HG02678 (cell line): ENCODE measurements at regions not wholly inside any gene's neighbourhood (a gene's known extent, or its start where the extent isn't known, plus 50 kb on each side); places are given as distances from the start of the nearest gene placed in this dataset.
"Not testable (repeated sequence)": the region's sequence is repeated elsewhere in the genome, so short reads cannot be mapped to it uniquely, and the experiment has no call there.

ENCODE experiments used
- ATAC-seq: cut with Tn5 transposase; IDR thresholded peaks from one replicate; pipeline ENCODE4 v1.9.1; 2021; ENCODE audit warnings: mild to moderate bottlenecking, moderate library complexity; ENCODE audit not compliant: unreplicated experiment

- no peak for ATAC-seq
Observed at GRCh38 chr6:14763139-14763538, 482.7 kb upstream of the JARID2 start.

GRCh38 chr6:14763616-14764015 is 482.3 kb upstream of the JARID2 start:
- ATAC-seq = no peak

- ATAC-seq = no peak
Observed at GRCh38 chr6:14765106-14765505, 480.8 kb upstream of the JARID2 start.

GRCh38 chr6:14765721-14766390 is 480.0 kb upstream of the JARID2 start:
- no peak for ATAC-seq

GRCh38 chr6:14766391-14766994 is 479.4 kb upstream of the JARID2 start:
- ATAC-seq = no peak

- no peak for ATAC-seq
Observed at GRCh38 chr6:14767226-14767625, 478.6 kb upstream of the JARID2 start.

GRCh38 chr6:14770040-14770439 is 475.8 kb upstream of the JARID2 start:
- no peak for ATAC-seq

GRCh38 chr6:14770572-14770971 is 475.3 kb upstream of the JARID2 start:
- ATAC-seq = no peak

- ATAC-seq = no peak
Observed at GRCh38 chr6:14771016-14771415, 474.9 kb upstream of the JARID2 start.

GRCh38 chr6:14772188-14772587 is 473.7 kb upstream of the JARID2 start:
- ATAC-seq = no peak

- no peak for ATAC-seq
Observed at GRCh38 chr6:14775528-14775927, 470.3 kb upstream of the JARID2 start.

- ATAC-seq = no peak
Observed at GRCh38 chr6:14776307-14776706, 469.6 kb upstream of the JARID2 start.

- ATAC-seq = no peak
Observed at GRCh38 chr6:14781772-14782525, 463.9 kb upstream of the JARID2 start.

- not testable (repeated sequence) for ATAC-seq
Observed at GRCh38 chr6:14782921-14783464, 462.9 kb upstream of the JARID2 start.

GRCh38 chr6:14783594-14783993 is 462.3 kb upstream of the JARID2 start:
- ATAC-seq = no peak

GRCh38 chr6:14784596-14785492 is 461.0 kb upstream of the JARID2 start:
- no peak for ATAC-seq

GRCh38 chr6:14785493-14785790 is 460.4 kb upstream of the JARID2 start:
- no peak for ATAC-seq

- no peak for ATAC-seq
Observed at GRCh38 chr6:14786008-14786407, 459.9 kb upstream of the JARID2 start.

GRCh38 chr6:14786455-14786854 is 459.4 kb upstream of the JARID2 start:
- ATAC-seq = no peak

- ATAC-seq = no peak
Observed at GRCh38 chr6:14787250-14787649, 458.6 kb upstream of the JARID2 start.

GRCh38 chr6:14787677-14788076 is 458.2 kb upstream of the JARID2 start:
- ATAC-seq = no peak
